IMR-90 (cell line): ENCODE measurements at regions not wholly inside any gene's neighbourhood (a gene's known extent, or its start where the extent isn't known, plus 50 kb on each side); places are given as distances from the start of the nearest gene placed in this dataset.

Source experiments
- CTCF ChIP-seq: conservative IDR thresholded peaks from 2 replicates; pipeline ENCODE4 v1.5.1; 2012; ENCODE audit warnings: mild to moderate bottlenecking, low read depth, low read length, improper control_type of control experiment
- MAFK ChIP-seq: IDR thresholded peaks from 2 replicates; pipeline ENCODE4 v1.6.1; 2012; ENCODE audit warnings: low read depth, low read length, improper control_type of control experiment
- MAZ ChIP-seq: IDR thresholded peaks from 2 replicates; pipeline ENCODE4 v1.6.1; 2012; ENCODE audit warnings: low read depth, mild to moderate bottlenecking, low read length, improper control_type of control experiment, moderate library complexity, borderline replicate concordance
- MXI1 ChIP-seq: IDR thresholded peaks from 2 replicates; pipeline ENCODE4 v1.6.1; 2012; ENCODE audit warnings: low read depth, mild to moderate bottlenecking, low read length, moderate library complexity, borderline replicate concordance
- USF2 ChIP-seq: fragments of 150-350 bp; IDR thresholded peaks from 2 replicates; pipeline ENCODE4 v1.6.1; 2017; ENCODE audit warnings: mild to moderate bottlenecking, antibody characterized with exemption, low read length, low read depth

DNA sequence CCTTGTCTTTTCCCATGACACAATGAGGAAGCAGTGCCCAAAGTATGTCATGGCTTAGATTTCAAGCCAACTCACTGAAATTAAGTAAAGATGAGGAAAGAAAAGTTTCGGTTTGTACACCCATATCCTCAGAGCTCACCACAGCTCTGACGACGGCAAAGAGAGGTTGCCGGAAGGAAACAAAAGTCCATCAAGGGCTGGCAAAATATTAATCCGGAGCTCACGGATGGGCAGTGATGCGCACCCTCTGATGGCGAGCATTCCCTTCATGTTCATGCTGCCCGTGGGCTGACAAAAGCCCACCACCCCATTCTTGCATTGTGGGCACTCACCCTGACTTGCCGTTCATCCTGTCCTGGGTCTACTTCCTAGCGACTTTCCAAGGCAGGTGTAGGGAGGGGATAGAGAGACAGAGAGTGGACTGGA, 103.1 kb downstream of the SOX9 start:
- TF ChIP-seq CTCF = no peak
- no peak for TF ChIP-seq MAFK
- no peak for TF ChIP-seq MXI1
- no peak for TF ChIP-seq USF2
- no peak for TF ChIP-seq MAZ
